Esophagus muscularis mucosa (tissue), 4 donors: ENCODE measurements at regions not wholly inside any gene's neighbourhood (a gene's known extent, or its start where the extent isn't known, plus 50 kb on each side); places are given as distances from the start of the nearest gene placed in this dataset.
"Not testable (repeated sequence)": the region's sequence is repeated elsewhere in the genome, so short reads cannot be mapped to it uniquely, and the experiment has no call there.

Experiments used
- DNase-seq: peaks from one replicate; pipeline ENCODE4 v3.0.0-alpha.2; 2017; ENCODE audit errors: extremely low spot score
- H3K27ac ChIP-seq, 4 donors: fragments of 200-600 bp; sonication (generic); replicated peaks in 1 of 4; 1 replicate in 3 of 4; 2 replicates in 1 of 4; pipeline ENCODE4 v1.5.1; 2016 to 2019; ENCODE audit warnings: mild to moderate bottlenecking in 1 of 4
- H3K27me3 ChIP-seq, 4 donors: fragments of 200-600 bp; sonication (generic); one replicate each; pipeline versions ENCODE4 v1.5.1 to v1.6.0; 2016 to 2019
- H3K36me3 ChIP-seq, 4 donors: fragments of 200-600 bp; sonication (generic); one replicate each; pipeline ENCODE4 v1.5.1; 2016 to 2019
- H3K4me1 ChIP-seq, 4 donors: fragments of 200-600 bp; sonication (generic); one replicate each; pipeline ENCODE4 v1.5.1; 2016 to 2019
- H3K4me3 ChIP-seq, 4 donors: fragments of 200-600 bp; sonication (generic); 1 replicate in 2 of 4; 2 replicates in 2 of 4; pipeline ENCODE4 v1.5.1; 2016 to 2019; ENCODE audit warnings: mild to moderate bottlenecking in 4 of 4, moderate library complexity in 1 of 4
- H3K9me3 ChIP-seq, 4 donors: fragments of 200-600 bp; sonication (generic); 1 replicate in 3 of 4; 2 replicates in 1 of 4; pipeline ENCODE4 v1.5.1; 2016 to 2019
- EP300 ChIP-seq: sonication (generic); formaldehyde crosslinking; IDR thresholded peaks from one replicate; pipeline ENCODE4 v1.6.1; 2017; ENCODE audit warnings: antibody characterized with exemption
- POLR2A ChIP-seq: fragments of 450-650 bp; IDR thresholded peaks from one replicate; pipeline ENCODE4 v1.6.1; 2017; ENCODE audit warnings: antibody characterized with exemption, moderate library complexity, mild to moderate bottlenecking, low read depth
- POLR2AphosphoS5 ChIP-seq, 2 donors: sonication (generic); formaldehyde crosslinking; IDR thresholded peaks; one replicate each; pipeline ENCODE4 v1.6.1; 2017; ENCODE audit warnings: antibody characterized with exemption in 2 of 2
- WGBS: methylation state at CpG from one replicate; pipeline ENCODE4 v1.1.5; 2018; 5-methylcytosine and 5-hydroxymethylcytosine counted together
- intact Hi-C: fragments of 100-400 bp; cut with DNase I; formaldehyde crosslinking; loops from one replicate; pipeline ENCODE4 v1.15.1; 2023
- TF ChIP-seq, protein P1 (sequence below), 3 experiments: fragments of 200-600 bp in 2 of 3; fragments of 450-650 bp in 1 of 3; sonication (generic) in 2 of 3; IDR thresholded peaks; one replicate each; pipeline ENCODE4 v1.5.1; 2017 to 2019; ENCODE audit warnings: antibody characterized with exemption in 3 of 3, mild to moderate bottlenecking in 2 of 3, moderate library complexity in 1 of 3

DNA sequence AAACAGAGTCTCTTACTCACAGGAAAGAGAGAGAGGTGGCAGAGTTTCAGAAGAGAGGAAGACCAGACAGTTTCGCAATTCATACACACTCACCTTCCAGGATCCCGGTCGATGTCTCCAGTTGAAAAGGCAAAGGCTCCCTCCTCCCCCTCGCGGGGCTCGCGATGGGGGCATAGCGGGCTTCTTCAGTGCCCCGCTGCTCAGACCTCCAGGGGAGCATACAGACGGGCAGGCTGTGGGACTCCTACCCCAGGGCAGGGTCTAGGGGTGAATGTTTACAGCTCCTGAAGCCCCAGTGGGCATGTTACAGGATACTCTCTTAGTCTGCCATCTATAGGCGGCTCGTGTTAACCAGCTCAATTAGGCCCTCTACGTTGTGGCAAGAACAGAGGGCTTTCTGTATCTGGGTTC lies 139.2 kb downstream of the SLITRK5 start:
- peaks cover 0 to 9% (median 0%) of the 10 kb centered on the region in 4 donors for H3K27me3 ChIP-seq
- intact Hi-C loops = no loop called here
- no peak overlapping the region for H3K4me3 ChIP-seq
- TF ChIP-seq POLR2A = no peak
- TF ChIP-seq POLR2AphosphoS5 (IDR thresholded peaks at IDR 0.05) = no peak
- TF ChIP-seq, protein P1, sequence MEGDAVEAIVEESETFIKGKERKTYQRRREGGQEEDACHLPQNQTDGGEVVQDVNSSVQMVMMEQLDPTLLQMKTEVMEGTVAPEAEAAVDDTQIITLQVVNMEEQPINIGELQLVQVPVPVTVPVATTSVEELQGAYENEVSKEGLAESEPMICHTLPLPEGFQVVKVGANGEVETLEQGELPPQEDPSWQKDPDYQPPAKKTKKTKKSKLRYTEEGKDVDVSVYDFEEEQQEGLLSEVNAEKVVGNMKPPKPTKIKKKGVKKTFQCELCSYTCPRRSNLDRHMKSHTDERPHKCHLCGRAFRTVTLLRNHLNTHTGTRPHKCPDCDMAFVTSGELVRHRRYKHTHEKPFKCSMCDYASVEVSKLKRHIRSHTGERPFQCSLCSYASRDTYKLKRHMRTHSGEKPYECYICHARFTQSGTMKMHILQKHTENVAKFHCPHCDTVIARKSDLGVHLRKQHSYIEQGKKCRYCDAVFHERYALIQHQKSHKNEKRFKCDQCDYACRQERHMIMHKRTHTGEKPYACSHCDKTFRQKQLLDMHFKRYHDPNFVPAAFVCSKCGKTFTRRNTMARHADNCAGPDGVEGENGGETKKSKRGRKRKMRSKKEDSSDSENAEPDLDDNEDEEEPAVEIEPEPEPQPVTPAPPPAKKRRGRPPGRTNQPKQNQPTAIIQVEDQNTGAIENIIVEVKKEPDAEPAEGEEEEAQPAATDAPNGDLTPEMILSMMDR (IDR thresholded peaks at IDR 0.05) = no peak
- TF ChIP-seq EP300 = no peak
- H3K9me3 ChIP-seq = no peaks in the 10 kb centered on the region
- no peaks in the 10 kb centered on the region for H3K4me1 ChIP-seq
- DNase-seq = no peak
- 52% methylated on average over 13 of the region's 13 CpGs for WGBS
- no peaks in the 10 kb centered on the region for H3K36me3 ChIP-seq
- no peak overlapping the region for H3K27ac ChIP-seq

DNA sequence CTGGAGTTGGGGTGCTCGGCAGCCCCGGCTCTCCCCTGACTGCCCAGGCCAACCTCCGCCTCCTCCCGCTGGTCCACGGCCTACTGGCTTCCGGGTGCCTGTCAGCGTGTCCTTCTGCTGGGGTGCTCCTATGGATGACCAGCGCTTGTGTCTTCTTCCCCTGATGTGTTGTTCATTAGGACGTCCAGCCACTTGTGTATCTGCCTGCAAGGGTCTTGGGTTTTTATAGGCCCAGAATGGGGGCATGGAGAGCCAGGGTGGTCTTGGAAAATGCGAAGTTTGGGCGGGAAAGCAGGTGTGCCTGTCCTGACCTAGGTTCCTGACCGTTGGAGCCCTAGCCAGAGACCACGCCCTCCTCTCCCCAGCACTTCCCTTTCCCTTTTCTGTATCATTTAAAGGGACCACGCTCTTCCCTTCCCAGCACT lies 139.8 kb downstream of the SLITRK5 start:
- H3K36me3 ChIP-seq = no peaks in the 10 kb centered on the region
- TF ChIP-seq EP300 (no peak), POLR2A (no peak), POLR2AphosphoS5 (IDR thresholded peaks at IDR 0.05) (no peak)
- TF ChIP-seq, protein P1 (IDR thresholded peaks at IDR 0.05) = no peak
- H3K27ac ChIP-seq = no peak overlapping the region
- no peak for DNase-seq
- no peaks in the 10 kb centered on the region for H3K9me3 ChIP-seq
- 86% methylated on average over 13 of the region's 14 CpGs for WGBS
- no peaks in the 10 kb centered on the region for H3K4me1 ChIP-seq
- intact Hi-C loops = no loop called here
- peaks cover 0 to 9% (median 0%) of the 10 kb centered on the region in 4 donors for H3K27me3 ChIP-seq
- H3K4me3 ChIP-seq = no peak overlapping the region

DNA sequence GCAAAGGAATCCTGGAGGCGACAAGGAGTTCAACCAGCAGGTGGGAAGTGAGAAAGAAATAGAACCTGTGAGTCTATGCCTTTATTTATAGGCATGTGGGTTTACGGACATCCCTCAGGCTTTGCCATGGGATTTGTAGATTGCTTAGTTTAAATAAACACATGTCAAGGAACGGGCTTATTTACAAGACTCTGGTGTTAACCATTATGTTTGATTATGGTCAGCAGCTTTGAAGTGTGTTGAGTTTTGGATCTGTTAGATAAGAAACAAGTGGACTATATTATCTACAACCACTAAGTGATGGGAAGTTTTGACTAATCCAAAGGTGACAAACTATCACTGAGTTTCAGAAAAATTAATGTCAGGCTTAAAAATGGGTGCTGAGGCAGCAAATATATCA lies 143.2 kb downstream of the SLITRK5 start:
- H3K36me3 ChIP-seq = no peaks in the 10 kb centered on the region
- H3K4me1 ChIP-seq = no peaks in the 10 kb centered on the region
- TF ChIP-seq POLR2AphosphoS5 (IDR thresholded peaks at IDR 0.05) = no peak
- TF ChIP-seq POLR2A = no peak
- TF ChIP-seq, protein P1 (IDR thresholded peaks at IDR 0.05) = no peak
- TF ChIP-seq EP300 = no peak
- intact Hi-C loops = no loop called here
- no peak overlapping the region for H3K27ac ChIP-seq
- H3K27me3 ChIP-seq = peaks cover 0 to 9% (median 0%) of the 10 kb centered on the region in 4 donors
- no peak for DNase-seq
- 50% methylated on average over 3 of the region's 3 CpGs for WGBS
- no peaks in the 10 kb centered on the region for H3K9me3 ChIP-seq
- no peak overlapping the region for H3K4me3 ChIP-seq

DNA sequence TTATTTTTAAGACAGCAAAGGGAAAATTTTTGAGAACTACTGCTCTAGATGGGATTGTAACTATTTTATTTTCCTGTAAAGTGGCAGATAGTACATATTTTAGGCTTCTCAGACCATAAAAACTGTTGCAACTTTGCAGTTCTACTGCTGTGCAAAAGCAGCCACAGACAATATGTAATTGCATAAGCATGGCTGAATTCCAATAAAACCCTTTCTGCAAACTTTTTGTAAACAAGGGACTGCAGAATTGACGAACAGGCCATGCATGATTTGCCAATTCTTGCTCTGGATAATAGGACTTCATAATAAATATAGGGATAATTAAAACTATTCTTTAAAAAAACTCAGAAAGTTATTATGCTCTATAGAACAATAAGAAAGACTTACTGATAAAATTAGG lies 149.1 kb downstream of the SLITRK5 start:
- H3K27ac ChIP-seq = no peak overlapping the region
- H3K27me3 ChIP-seq = no peaks in the 10 kb centered on the region
- no peaks in the 10 kb centered on the region for H3K36me3 ChIP-seq
- intact Hi-C loops = no loop called here
- DNase-seq = no peak
- H3K4me3 ChIP-seq = no peak overlapping the region
- WGBS = 20% methylated on average over 1 of the region's 1 CpG
- H3K4me1 ChIP-seq = no peaks in the 10 kb centered on the region
- no peaks in the 10 kb centered on the region for H3K9me3 ChIP-seq
- TF ChIP-seq POLR2A (no peak), POLR2AphosphoS5 (IDR thresholded peaks at IDR 0.05) (no peak), EP300 (no peak)
- TF ChIP-seq, protein P1 (IDR thresholded peaks at IDR 0.05) = no peak

DNA sequence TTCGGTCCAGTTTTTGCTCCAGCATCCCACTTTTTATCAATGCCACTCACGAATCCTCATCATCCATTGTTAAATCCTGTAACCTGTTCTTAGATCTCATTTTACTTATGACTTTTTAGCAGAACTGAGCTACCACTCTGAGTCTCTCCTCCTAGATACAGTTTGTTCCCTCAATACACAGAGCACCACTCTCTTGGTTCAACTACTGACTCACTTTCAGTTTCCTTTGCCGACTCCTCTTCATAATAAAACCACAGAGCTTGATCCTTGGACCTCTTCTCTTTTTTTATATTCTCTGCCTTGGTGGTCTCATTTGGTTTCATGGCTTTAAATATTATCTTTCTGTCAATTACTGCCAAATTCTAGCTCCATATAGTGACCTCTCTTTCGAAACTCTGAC lies 150.3 kb downstream of the SLITRK5 start:
- 85% methylated on average over 4 of the region's 4 CpGs for WGBS
- Histone ChIP-seq H3K4me3 (no peak overlapping the region), H3K27ac (no peak overlapping the region), H3K4me1 (no peaks in the 10 kb centered on the region), H3K27me3 (no peaks in the 10 kb centered on the region), H3K9me3 (no peaks in the 10 kb centered on the region), H3K36me3 (no peaks in the 10 kb centered on the region)
- DNase-seq = no peak
- TF ChIP-seq POLR2A (no peak), EP300 (no peak), POLR2AphosphoS5 (IDR thresholded peaks at IDR 0.05) (no peak)
- TF ChIP-seq, protein P1 (IDR thresholded peaks at IDR 0.05) = no peak
- intact Hi-C loops = no loop called here

DNA sequence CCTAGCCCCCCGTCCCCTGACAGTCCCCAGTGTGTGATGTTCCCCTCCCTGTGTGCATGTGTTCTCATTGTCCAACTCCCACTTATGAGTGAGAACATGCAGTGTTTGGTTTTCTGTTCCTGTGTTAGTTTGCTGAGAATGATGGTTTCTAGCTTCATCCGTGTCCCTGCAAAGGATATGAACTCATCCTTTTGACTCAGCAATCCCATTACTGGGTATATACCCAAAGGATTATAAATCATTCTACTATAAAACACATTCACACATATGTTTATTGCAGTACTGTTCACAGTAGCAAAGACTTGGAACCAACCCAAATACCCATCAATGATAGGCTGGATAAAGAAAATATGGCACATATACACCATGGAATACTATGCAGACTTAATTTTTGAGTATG lies 155.1 kb downstream of the SLITRK5 start:
- DNase-seq, H3K4me3 ChIP-seq, intact Hi-C loops, H3K9me3 ChIP-seq, H3K4me1 ChIP-seq, H3K36me3 ChIP-seq, H3K27me3 ChIP-seq, H3K27ac ChIP-seq: not testable (repeated sequence)
- 55% methylated on average over 2 of the region's 2 CpGs for WGBS
